ENCODE measurements at regions not wholly inside any gene's neighbourhood (a gene's known extent, or its start where the extent isn't known, plus 50 kb on each side); places are given as distances from the start of the nearest gene placed in this dataset.
"Not testable (repeated sequence)": the region's sequence is repeated elsewhere in the genome, so short reads cannot be mapped to it uniquely, and the experiment has no call there.

DNA sequence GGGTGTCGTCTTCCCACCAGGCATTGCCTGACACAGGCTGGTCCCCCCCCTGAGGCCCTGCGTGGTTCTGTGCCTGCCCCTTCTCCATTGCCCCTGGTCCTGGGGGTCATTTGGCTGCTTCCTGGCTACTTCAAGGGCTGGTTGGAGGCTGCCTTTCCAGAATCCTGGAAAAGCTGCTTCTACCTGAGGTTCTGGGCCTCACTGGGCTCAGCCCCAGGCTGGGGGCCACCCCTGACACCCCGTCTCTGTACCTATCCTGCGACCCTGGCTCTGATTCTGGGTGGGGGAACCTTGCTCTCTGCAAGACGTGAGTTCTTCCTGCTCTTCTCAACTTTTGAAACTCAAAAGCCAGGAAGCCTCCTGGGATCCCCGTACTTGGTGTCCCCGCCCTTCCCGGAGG, 149.3 kb upstream of the PTPN1 start:
- Histone ChIP-seq H3K9me2 (replicated peaks; ENCODE audit: insufficient read depth, low read length) (no peaks in the 10 kb centered on the region), H4K20me1 (ENCODE audit: low read depth, low read length) (no peaks in the 10 kb centered on the region), H2AFZ (ENCODE audit: low read depth, low read length, severe bottlenecking) (no peak overlapping the region), H3K9ac (ENCODE audit: low read length) (no peak overlapping the region), H3F3A (ENCODE audit: insufficient read depth) (no peaks in the 10 kb centered on the region), H3K27me3 (ENCODE audit: low read length) (no peaks in the 10 kb centered on the region), H3K4me3 (ENCODE audit: insufficient read depth, low read length, poor library complexity, severe bottlenecking) (no peak overlapping the region), H3K9me3 (ENCODE audit: insufficient read depth, low read length) (no peaks in the 10 kb centered on the region), H3K36me3 (ENCODE audit: low read length) (no peaks in the 10 kb centered on the region), H3K79me2 (ENCODE audit: insufficient read depth, low read length) (no peaks in the 10 kb centered on the region), H3K27ac (ENCODE audit: low read depth, low read length) (no peak overlapping the region), H3K4me2 (ENCODE audit: low read depth, low read length, poor library complexity, severe bottlenecking) (no peak overlapping the region)
- TF ChIP-seq EZH2phosphoT487 (conservative IDR thresholded peaks at IDR 0.05; ENCODE audit: low read length), result no peak
- no peak for TF ChIP-seq CTCF (IDR thresholded peaks at IDR 0.05; ENCODE audit: insufficient read depth, low read length, poor library complexity, severe bottlenecking)

DNA sequence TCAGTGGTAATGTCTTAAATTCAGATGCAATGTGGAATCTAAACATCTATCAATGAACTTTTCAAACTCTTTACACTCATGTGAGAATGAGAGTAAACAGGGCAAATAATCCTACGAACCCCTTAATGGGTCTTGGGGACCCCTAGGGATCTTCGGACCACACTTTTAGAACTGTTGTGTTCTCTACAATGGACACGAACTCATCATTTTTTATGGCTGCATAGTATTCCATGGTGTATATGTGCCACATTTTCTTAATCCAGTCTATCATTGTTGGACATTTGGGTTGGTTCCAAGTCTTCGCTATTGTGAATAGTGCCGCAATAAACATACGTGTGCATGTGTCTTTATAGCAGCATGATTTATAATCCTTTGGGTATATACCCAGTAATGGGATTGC, 148.0 kb upstream of the PTPN1 start:
- H2AFZ ChIP-seq (ENCODE audit: low read depth, low read length, severe bottlenecking); H3K27me3 ChIP-seq (ENCODE audit: low read length); H3F3A ChIP-seq (ENCODE audit: insufficient read depth); H3K36me3 ChIP-seq (ENCODE audit: low read length); H3K9me3 ChIP-seq (ENCODE audit: insufficient read depth, low read length); H3K4me2 ChIP-seq (ENCODE audit: low read depth, low read length, poor library complexity, severe bottlenecking); H3K27ac ChIP-seq (ENCODE audit: low read depth, low read length); H4K20me1 ChIP-seq (ENCODE audit: low read depth, low read length); H3K4me3 ChIP-seq (ENCODE audit: insufficient read depth, low read length, poor library complexity, severe bottlenecking); H3K9me2 ChIP-seq (replicated peaks; ENCODE audit: insufficient read depth, low read length); H3K79me2 ChIP-seq (ENCODE audit: insufficient read depth, low read length); H3K9ac ChIP-seq (ENCODE audit: low read length): not testable (repeated sequence)

DNA sequence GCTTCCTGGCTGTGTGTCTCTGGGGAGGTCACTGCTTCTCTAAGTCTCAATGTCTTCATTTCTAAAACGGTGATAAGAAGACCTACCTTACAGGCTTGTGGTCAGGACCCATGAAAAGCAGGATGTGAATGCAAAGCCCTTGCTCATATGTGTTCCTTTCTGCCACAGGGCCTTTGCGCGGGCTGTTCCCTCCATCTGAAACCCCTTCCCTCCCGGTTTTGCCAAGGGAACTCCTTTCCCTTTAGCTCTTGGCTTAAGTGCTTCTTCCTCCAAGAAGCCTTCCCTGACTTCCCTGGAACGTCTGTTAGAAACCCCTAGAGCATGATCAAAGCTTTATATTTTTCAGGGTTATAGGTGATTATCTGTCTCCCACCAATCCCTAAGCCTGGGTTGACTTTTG, 147.2 kb upstream of the PTPN1 start:
- H3K27me3 ChIP-seq (ENCODE audit: low read length), result no peaks in the 10 kb centered on the region
- H3K36me3 ChIP-seq (ENCODE audit: low read length), result no peaks in the 10 kb centered on the region
- TF ChIP-seq CTCF (IDR thresholded peaks at IDR 0.05; ENCODE audit: insufficient read depth, low read length, poor library complexity, severe bottlenecking), result no peak
- TF ChIP-seq EZH2phosphoT487 (conservative IDR thresholded peaks at IDR 0.05; ENCODE audit: low read length), result no peak
- no peak overlapping the region for H3K9ac ChIP-seq (ENCODE audit: low read length)
- H3K79me2 ChIP-seq (ENCODE audit: insufficient read depth, low read length), result no peaks in the 10 kb centered on the region
- H3K9me3 ChIP-seq (ENCODE audit: insufficient read depth, low read length), result no peaks in the 10 kb centered on the region
- H3F3A ChIP-seq (ENCODE audit: insufficient read depth), result no peaks in the 10 kb centered on the region
- no peak overlapping the region for H3K27ac ChIP-seq (ENCODE audit: low read depth, low read length)
- H3K4me3 ChIP-seq (ENCODE audit: insufficient read depth, low read length, poor library complexity, severe bottlenecking), result no peak overlapping the region
- no peaks in the 10 kb centered on the region for H3K9me2 ChIP-seq (replicated peaks; ENCODE audit: insufficient read depth, low read length)
- no peak overlapping the region for H3K4me2 ChIP-seq (ENCODE audit: low read depth, low read length, poor library complexity, severe bottlenecking)
- no peaks in the 10 kb centered on the region for H4K20me1 ChIP-seq (ENCODE audit: low read depth, low read length)
- no peak overlapping the region for H2AFZ ChIP-seq (ENCODE audit: low read depth, low read length, severe bottlenecking)

DNA sequence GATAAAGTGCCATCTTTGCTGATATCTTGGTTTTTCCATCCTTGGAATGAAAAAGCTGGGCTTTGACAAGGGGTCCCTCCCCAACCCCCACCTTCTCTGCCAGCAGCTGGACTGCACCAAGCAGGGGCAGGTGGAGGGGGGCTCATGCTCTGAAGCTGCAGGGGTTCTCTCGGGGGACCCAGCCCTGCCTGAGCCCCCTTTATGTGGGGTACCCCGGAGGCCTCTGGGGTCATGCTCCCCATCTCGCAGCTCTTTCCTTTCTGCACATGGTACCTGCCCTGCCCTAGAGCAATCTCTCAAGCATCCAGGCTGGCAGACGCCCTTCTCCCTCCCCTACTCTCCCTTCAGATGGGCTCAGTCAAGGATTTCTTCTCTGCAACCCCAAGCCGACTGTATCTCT, 146.7 kb upstream of the PTPN1 start:
- no peak overlapping the region for H3K4me2 ChIP-seq (ENCODE audit: low read depth, low read length, poor library complexity, severe bottlenecking)
- H3K4me3 ChIP-seq (ENCODE audit: insufficient read depth, low read length, poor library complexity, severe bottlenecking), result no peak overlapping the region
- no peaks in the 10 kb centered on the region for H3K79me2 ChIP-seq (ENCODE audit: insufficient read depth, low read length)
- no peak overlapping the region for H3K9ac ChIP-seq (ENCODE audit: low read length)
- no peak overlapping the region for H2AFZ ChIP-seq (ENCODE audit: low read depth, low read length, severe bottlenecking)
- no peaks in the 10 kb centered on the region for H3K9me3 ChIP-seq (ENCODE audit: insufficient read depth, low read length)
- H3K27me3 ChIP-seq (ENCODE audit: low read length), result no peaks in the 10 kb centered on the region
- H3K9me2 ChIP-seq (replicated peaks; ENCODE audit: insufficient read depth, low read length), result no peaks in the 10 kb centered on the region
- TF ChIP-seq CTCF (IDR thresholded peaks at IDR 0.05; ENCODE audit: insufficient read depth, low read length, poor library complexity, severe bottlenecking) (no peak), EZH2phosphoT487 (conservative IDR thresholded peaks at IDR 0.05; ENCODE audit: low read length) (no peak)
- no peaks in the 10 kb centered on the region for H3K36me3 ChIP-seq (ENCODE audit: low read length)
- no peaks in the 10 kb centered on the region for H3F3A ChIP-seq (ENCODE audit: insufficient read depth)
- no peaks in the 10 kb centered on the region for H4K20me1 ChIP-seq (ENCODE audit: low read depth, low read length)
- H3K27ac ChIP-seq (ENCODE audit: low read depth, low read length), result no peak overlapping the region

Data from SU-DHL-6 (cell line).